ENCODE measurements at regions not wholly inside any gene's neighbourhood (a gene's known extent, or its start where the extent isn't known, plus 50 kb on each side); places are given as distances from the start of the nearest gene placed in this dataset.

GRCh38 chr14:86057018-86057667 lies 527.2 kb downstream of the FLRT2 start:
- peak; percentile 16 to 48 for DNase-seq (ENCODE audit: low spot score in 2 of 2)
- Histone ChIP-seq H3K4me1 (no peaks in the 10 kb centered on the region), H3K27ac (no peak overlapping the region), H3K9me3 (no peaks in the 10 kb centered on the region), H3K4me3 (no peak overlapping the region), H3K36me3 (no peaks in the 10 kb centered on the region), H3K27me3 (no peaks in the 10 kb centered on the region)
- WGBS, 2 donors = 42 to 46% methylated on average over 3 of the region's 3 CpGs
- TF ChIP-seq POLR2A (IDR thresholded peaks at IDR 0.05) (no peak), CTCF (IDR thresholded peaks at IDR 0.05) (peak; percentile 51 to 77 (median 71))

- TF ChIP-seq CTCF (IDR thresholded peaks at IDR 0.05) (peak in 4 of 5 experiments; percentile 14 to 39 (median 16)), EP300 (IDR thresholded peaks at IDR 0.05) (no peak), POLR2A (IDR thresholded peaks at IDR 0.05) (no peak)
- no peaks in the 10 kb centered on the region for H3K36me3 ChIP-seq
- H3K27me3 ChIP-seq = no peaks in the 10 kb centered on the region
- H3K27ac ChIP-seq = no peak overlapping the region
- H3K4me1 ChIP-seq = no peaks in the 10 kb centered on the region
- no peak overlapping the region for H3K4me3 ChIP-seq
- 63 to 66% methylated on average over 3 of the region's 3 CpGs for WGBS, 2 donors
- no peaks in the 10 kb centered on the region for H3K9me3 ChIP-seq
- DNase-seq (ENCODE audit: low spot score in 2 of 2) = no peak
Measured at GRCh38 chr14:86055512-86056075, 525.6 kb downstream of the FLRT2 start.

- no peaks in the 10 kb centered on the region for H3K4me1 ChIP-seq
- no peak overlapping the region for H3K4me3 ChIP-seq
- 85 to 87% methylated on average over 1 of the region's 1 CpG for WGBS, 2 donors
- no peak for TF ChIP-seq POLR2A (IDR thresholded peaks at IDR 0.05)
- TF ChIP-seq EP300 (IDR thresholded peaks at IDR 0.05) = no peak
- TF ChIP-seq CTCF (IDR thresholded peaks at IDR 0.05) = no peak
- no peak for DNase-seq (ENCODE audit: low spot score in 2 of 2)
- H3K36me3 ChIP-seq = no peaks in the 10 kb centered on the region
- H3K27ac ChIP-seq = no peak overlapping the region
- no peaks in the 10 kb centered on the region for H3K9me3 ChIP-seq
- no peaks in the 10 kb centered on the region for H3K27me3 ChIP-seq
Measured at GRCh38 chr14:86052868-86053267, 522.9 kb downstream of the FLRT2 start.

- peaks cover 0 to 3% (median 0%) of the 10 kb centered on the region in 4 donors for H3K9me3 ChIP-seq
- WGBS, 2 donors = 87 to 91% methylated on average over 5 of the region's 5 CpGs
- no peak overlapping the region for H3K4me3 ChIP-seq
- H3K27ac ChIP-seq = no peak overlapping the region
- H3K4me1 ChIP-seq = no peaks in the 10 kb centered on the region
- no peaks in the 10 kb centered on the region for H3K27me3 ChIP-seq
- H3K36me3 ChIP-seq = no peaks in the 10 kb centered on the region
- TF ChIP-seq EP300 (IDR thresholded peaks at IDR 0.05) = no peak
- no peak for TF ChIP-seq POLR2A (IDR thresholded peaks at IDR 0.05)
- no peak for TF ChIP-seq CTCF (IDR thresholded peaks at IDR 0.05)
- DNase-seq (ENCODE audit: low spot score in 2 of 2) = no peak
Measured at GRCh38 chr14:86050757-86051156, 520.8 kb downstream of the FLRT2 start.

GRCh38 chr14:86050072-86050683 lies 520.2 kb downstream of the FLRT2 start:
- H3K9me3 ChIP-seq = peaks cover 0 to 3% (median 0%) of the 10 kb centered on the region in 4 donors
- no peak overlapping the region for H3K4me3 ChIP-seq
- 35 to 47% methylated on average over 2 of the region's 2 CpGs for WGBS, 2 donors
- H3K27me3 ChIP-seq = no peaks in the 10 kb centered on the region
- TF ChIP-seq CTCF (IDR thresholded peaks at IDR 0.05) (no peak), POLR2A (IDR thresholded peaks at IDR 0.05) (no peak), EP300 (IDR thresholded peaks at IDR 0.05) (no peak)
- H3K4me1 ChIP-seq = no peaks in the 10 kb centered on the region
- no peaks in the 10 kb centered on the region for H3K36me3 ChIP-seq
- no peak overlapping the region for H3K27ac ChIP-seq
- no peak for DNase-seq (ENCODE audit: low spot score in 2 of 2)
